ENCODE measurements at regions not wholly inside any gene's neighbourhood (a gene's known extent, or its start where the extent isn't known, plus 50 kb on each side); places are given as distances from the start of the nearest gene placed in this dataset.

GRCh38 chr11:130992788-130993187 is 76.5 kb upstream of the SNX19 start:
- TF ChIP-seq E2F1 (CRISPR knock-in tag; IDR thresholded peaks at IDR 0.05), result no peak
- no peak for TF ChIP-seq ZNF263 (CRISPR knock-in tag; IDR thresholded peaks at IDR 0.05; ENCODE audit: borderline replicate concordance)
- TF ChIP-seq KDM1A (IDR thresholded peaks at IDR 0.05), result no peak
- TF ChIP-seq PTTG1 (tag; IDR thresholded peaks at IDR 0.05; ENCODE audit: low read depth), result no peak
- no peak for TF ChIP-seq NCOA2 (IDR thresholded peaks at IDR 0.05; ENCODE audit: partially characterized antibody in 2 of 2)
- TF ChIP-seq ZFP30 (CRISPR knock-in tag; IDR thresholded peaks at IDR 0.05; ENCODE audit: borderline replicate concordance), result no peak

All from K562 (cell line).